ENCODE measurements at regions not wholly inside any gene's neighbourhood (a gene's known extent, or its start where the extent isn't known, plus 50 kb on each side); places are given as distances from the start of the nearest gene placed in this dataset.

GRCh38 chr6:137434640-137435039, 59.6 kb downstream of the OLIG3 start:
- no peak for DNase-seq (ENCODE audit: low read depth, low spot score)

- DNase-seq (ENCODE audit: low read depth, low spot score) = no peak
These were observed 62.1 kb downstream of the OLIG3 start for GRCh38 chr6:137432054-137432611.

- no peak for DNase-seq (ENCODE audit: low read depth, low spot score)
These were observed 63.2 kb downstream of the OLIG3 start for GRCh38 chr6:137430954-137431353.

- no peak for DNase-seq (ENCODE audit: low read depth, low spot score)
These were observed 66.4 kb downstream of the OLIG3 start for GRCh38 chr6:137427656-137428290.

- no peak for DNase-seq (ENCODE audit: low read depth, low spot score)
These were observed 68.0 kb downstream of the OLIG3 start for GRCh38 chr6:137426007-137426689.

- no peak for DNase-seq (ENCODE audit: low read depth, low spot score)
These were observed 69.9 kb downstream of the OLIG3 start for GRCh38 chr6:137424251-137424650.

GRCh38 chr6:137423451-137424168, 70.6 kb downstream of the OLIG3 start:
- DNase-seq (ENCODE audit: low read depth, low spot score) = peak; percentile 75

- no peak for DNase-seq (ENCODE audit: low read depth, low spot score)
These were observed 76.8 kb downstream of the OLIG3 start for GRCh38 chr6:137417396-137417795.

- no peak for DNase-seq (ENCODE audit: low read depth, low spot score)
These were observed 77.7 kb downstream of the OLIG3 start for GRCh38 chr6:137416376-137417109.

- no peak for DNase-seq (ENCODE audit: low read depth, low spot score)
These were observed 78.4 kb downstream of the OLIG3 start for GRCh38 chr6:137415834-137416190.

- DNase-seq (ENCODE audit: low read depth, low spot score) = peak; percentile 63
These were observed 78.9 kb downstream of the OLIG3 start for GRCh38 chr6:137415127-137415833.

GRCh38 chr6:137414599-137414998, 79.6 kb downstream of the OLIG3 start:
- no peak for DNase-seq (ENCODE audit: low read depth, low spot score)

GRCh38 chr6:137413482-137413881, 80.7 kb downstream of the OLIG3 start:
- no peak for DNase-seq (ENCODE audit: low read depth, low spot score)

- DNase-seq (ENCODE audit: low read depth, low spot score) = no peak
These were observed 81.6 kb downstream of the OLIG3 start for GRCh38 chr6:137412562-137412961.

GRCh38 chr6:137409266-137409777, 84.9 kb downstream of the OLIG3 start:
- no peak for DNase-seq (ENCODE audit: low read depth, low spot score)

GRCh38 chr6:137407816-137408215, 86.4 kb downstream of the OLIG3 start:
- DNase-seq (ENCODE audit: low read depth, low spot score) = no peak

- no peak for DNase-seq (ENCODE audit: low read depth, low spot score)
These were observed 88.4 kb downstream of the OLIG3 start for GRCh38 chr6:137405806-137406205.

GRCh38 chr6:137403855-137404254, 90.3 kb downstream of the OLIG3 start:
- DNase-seq (ENCODE audit: low read depth, low spot score) = no peak

- DNase-seq (ENCODE audit: low read depth, low spot score) = no peak
These were observed 90.8 kb downstream of the OLIG3 start for GRCh38 chr6:137403443-137403842.

- no peak for DNase-seq (ENCODE audit: low read depth, low spot score)
These were observed 92.0 kb downstream of the OLIG3 start for GRCh38 chr6:137402143-137402680.

GRCh38 chr6:137401088-137401487, 93.1 kb downstream of the OLIG3 start:
- no peak for DNase-seq (ENCODE audit: low read depth, low spot score)

All from iPS DF 19.7 (cell line).